ENCODE measurements at regions not wholly inside any gene's neighbourhood (a gene's known extent, or its start where the extent isn't known, plus 50 kb on each side); places are given as distances from the start of the nearest gene placed in this dataset.

DNA sequence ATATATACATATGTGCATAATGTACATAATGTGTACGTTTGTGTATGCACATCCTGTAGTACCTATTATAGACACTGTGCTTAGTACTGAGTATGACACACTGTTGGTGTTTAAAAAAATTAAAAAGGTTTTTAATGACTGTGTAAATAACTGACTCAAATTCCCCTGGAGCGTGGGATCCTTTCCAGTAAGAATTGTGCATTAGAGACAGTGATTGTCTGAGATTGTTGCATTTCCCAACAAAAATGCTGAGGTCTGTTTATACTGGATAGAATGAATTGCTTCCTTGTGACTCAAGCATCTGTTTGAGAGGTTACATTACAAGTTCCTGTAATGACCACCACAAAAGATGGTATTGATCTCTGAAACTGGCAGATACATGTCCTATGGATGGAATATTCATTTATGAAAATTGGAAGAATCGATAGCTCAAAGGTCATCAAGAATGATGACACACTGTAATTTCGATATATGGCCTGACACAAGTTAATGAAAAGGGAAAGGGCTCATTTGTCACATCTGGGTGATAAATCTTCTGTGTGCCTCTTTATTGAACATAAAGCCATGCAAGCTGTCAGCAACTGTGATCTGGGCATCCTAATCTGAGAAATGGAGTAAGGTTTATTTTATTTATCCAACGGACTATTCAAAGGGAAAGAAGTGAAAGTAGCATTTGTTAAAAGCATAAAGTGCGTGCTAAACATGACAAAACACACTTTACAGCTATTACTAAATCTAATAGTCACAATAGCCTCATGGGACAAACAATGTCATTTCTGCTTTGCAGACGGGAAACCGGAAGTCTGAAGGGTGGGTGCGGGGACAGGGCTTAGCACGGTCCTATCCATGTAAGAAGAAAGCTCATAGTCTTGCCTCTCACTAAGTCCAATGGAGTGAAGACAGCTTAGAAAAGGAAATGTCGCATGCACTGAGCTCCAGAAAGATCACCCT, 228.8 kb downstream of the CDH11 start:
- H3K4me3 ChIP-seq (ENCODE audit: low read depth, low read length): no peak overlapping the region
- TF ChIP-seq, protein P1, sequence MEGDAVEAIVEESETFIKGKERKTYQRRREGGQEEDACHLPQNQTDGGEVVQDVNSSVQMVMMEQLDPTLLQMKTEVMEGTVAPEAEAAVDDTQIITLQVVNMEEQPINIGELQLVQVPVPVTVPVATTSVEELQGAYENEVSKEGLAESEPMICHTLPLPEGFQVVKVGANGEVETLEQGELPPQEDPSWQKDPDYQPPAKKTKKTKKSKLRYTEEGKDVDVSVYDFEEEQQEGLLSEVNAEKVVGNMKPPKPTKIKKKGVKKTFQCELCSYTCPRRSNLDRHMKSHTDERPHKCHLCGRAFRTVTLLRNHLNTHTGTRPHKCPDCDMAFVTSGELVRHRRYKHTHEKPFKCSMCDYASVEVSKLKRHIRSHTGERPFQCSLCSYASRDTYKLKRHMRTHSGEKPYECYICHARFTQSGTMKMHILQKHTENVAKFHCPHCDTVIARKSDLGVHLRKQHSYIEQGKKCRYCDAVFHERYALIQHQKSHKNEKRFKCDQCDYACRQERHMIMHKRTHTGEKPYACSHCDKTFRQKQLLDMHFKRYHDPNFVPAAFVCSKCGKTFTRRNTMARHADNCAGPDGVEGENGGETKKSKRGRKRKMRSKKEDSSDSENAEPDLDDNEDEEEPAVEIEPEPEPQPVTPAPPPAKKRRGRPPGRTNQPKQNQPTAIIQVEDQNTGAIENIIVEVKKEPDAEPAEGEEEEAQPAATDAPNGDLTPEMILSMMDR (IDR thresholded peaks at IDR 0.05; ENCODE audit: low read depth, low read length, missing control alignments): no peak
- DNase-seq (ENCODE audit: low read depth): no peak

DNA sequence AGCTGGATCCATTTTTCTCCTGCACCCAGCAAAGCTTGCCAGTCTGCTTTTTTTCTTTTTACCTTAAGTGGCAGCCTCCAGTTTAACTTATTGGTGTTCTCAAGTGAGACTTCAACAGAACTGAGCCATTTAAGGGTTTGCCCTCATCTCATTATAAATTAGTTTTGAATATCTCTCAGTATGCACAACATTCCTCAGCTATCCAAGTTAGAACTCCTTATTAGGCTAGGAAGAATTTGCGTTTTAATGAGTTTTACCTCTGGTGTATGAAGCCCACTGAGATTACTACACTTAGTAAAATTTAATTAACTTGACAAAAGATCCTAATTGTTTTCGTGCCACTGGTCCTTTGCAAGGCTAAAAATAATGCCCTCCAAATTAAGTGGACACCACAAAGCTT, 232.4 kb downstream of the CDH11 start:
- no peak overlapping the region for H3K4me3 ChIP-seq (ENCODE audit: low read depth, low read length)
- no peak for DNase-seq (ENCODE audit: low read depth)
- TF ChIP-seq, protein P1 (IDR thresholded peaks at IDR 0.05; ENCODE audit: low read depth, low read length, missing control alignments): no peak

DNA sequence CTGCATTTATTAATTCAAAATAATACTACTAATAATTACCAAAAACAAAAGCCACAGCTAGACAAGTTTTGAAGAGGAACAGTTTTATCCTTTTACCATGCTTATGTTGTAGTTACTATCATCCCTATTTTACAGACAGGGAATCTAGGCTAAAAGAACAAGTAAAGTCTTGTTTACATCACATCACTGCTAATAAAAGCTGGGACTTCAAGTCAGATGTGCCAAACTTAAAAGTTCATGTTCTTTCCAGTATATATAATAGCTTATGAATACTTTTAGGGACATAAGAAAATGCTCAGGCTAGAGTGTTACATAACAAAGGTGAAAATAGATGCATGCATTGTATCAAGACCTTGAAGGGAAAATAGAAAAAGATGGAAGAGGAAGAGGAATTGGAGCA, 234.2 kb downstream of the CDH11 start:
- H3K4me3 ChIP-seq (ENCODE audit: low read depth, low read length): no peak overlapping the region
- TF ChIP-seq, protein P1 (IDR thresholded peaks at IDR 0.05; ENCODE audit: low read depth, low read length, missing control alignments): no peak
- no peak for DNase-seq (ENCODE audit: low read depth)

DNA sequence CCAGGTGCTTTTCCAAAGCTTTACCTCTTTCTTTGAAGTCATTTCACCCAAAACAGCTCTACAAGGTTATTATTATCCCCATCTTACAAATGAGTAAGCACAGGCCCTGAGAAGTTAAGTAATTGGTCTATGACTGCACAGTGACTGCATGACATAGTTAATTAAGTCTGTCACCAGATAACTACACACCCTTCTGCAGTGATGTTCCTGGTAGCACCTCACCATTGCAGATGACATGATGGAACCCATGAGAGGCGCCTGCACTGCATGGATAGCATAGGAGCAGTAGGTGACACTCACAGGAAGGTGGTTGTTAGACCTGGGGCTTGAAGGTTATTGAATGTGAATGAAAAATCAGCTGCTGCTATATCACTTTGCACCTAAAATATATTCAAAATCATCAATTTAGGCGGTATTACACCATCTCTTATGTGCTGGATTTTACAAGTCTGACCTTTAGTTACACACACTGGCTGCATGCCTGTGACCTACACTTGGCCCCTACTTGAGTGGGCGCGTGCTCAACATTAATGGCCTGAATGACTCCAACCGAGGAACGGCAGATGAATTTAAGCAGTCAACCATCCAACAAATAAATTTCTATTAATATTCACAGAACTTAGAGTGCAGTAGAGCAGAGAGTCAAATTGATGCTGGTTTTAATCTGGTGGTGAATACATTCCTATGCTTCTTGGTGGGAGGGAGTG, 239.6 kb downstream of the CDH11 start:
- no peak overlapping the region for H3K4me3 ChIP-seq (ENCODE audit: low read depth, low read length)
- TF ChIP-seq, protein P1 (IDR thresholded peaks at IDR 0.05; ENCODE audit: low read depth, low read length, missing control alignments): no peak
- DNase-seq (ENCODE audit: low read depth): no peak

DNA sequence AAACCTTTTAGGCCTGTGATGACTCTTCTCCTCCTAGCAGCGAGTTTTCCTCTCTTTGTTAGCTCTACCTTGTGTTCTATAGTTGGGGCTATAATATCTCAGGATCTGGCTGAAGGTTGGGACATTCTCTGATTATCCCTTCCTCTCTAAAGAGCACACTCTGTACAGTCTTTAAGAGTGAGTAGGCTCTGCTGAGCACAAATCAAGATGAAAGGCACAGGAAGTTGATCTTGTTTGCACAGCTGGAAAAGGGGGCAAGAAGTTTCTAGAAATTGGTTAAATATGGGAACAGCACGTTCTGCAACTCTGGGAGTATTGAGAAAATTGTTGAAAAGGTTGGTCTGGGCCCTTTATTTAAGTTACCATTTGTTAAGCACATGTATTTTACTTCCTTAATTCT, 240.9 kb downstream of the CDH11 start:
- no peak for DNase-seq (ENCODE audit: low read depth)
- TF ChIP-seq, protein P1 (IDR thresholded peaks at IDR 0.05; ENCODE audit: low read depth, low read length, missing control alignments): no peak
- H3K4me3 ChIP-seq (ENCODE audit: low read depth, low read length): no peak overlapping the region

DNA sequence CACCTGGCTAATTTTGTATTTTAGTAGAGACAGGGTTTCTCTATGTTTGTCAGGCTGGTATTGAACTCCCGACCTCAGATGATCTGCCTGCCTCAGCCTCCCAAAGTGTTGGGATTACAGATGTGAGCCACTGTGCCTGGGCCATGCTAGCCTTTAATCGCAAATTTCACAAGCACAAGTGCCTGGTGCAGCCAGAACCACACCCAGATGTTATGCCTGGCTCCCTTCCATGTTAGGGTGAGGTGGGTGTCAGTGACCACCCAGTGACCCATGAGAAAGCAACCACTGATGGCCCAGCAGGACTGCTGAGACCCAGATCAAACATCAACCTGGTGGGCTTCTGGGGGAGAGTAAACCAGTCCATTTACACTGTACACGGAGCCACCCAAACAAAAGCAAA, 241.9 kb downstream of the CDH11 start:
- DNase-seq (ENCODE audit: low read depth): no peak
- TF ChIP-seq, protein P1 (IDR thresholded peaks at IDR 0.05; ENCODE audit: low read depth, low read length, missing control alignments): no peak
- H3K4me3 ChIP-seq (ENCODE audit: low read depth, low read length): no peak overlapping the region

All from GM12864 (cell line).